BJ (cell line): ENCODE measurements at regions not wholly inside any gene's neighbourhood (a gene's known extent, or its start where the extent isn't known, plus 50 kb on each side); places are given as distances from the start of the nearest gene placed in this dataset.

Experiments used
- CTCF ChIA-PET: fragments of 350-600 bp; formaldehyde crosslinking; extraction: SDS; loops from one replicate; lab custom pipeline; 2021; ENCODE audit warnings: antibody characterized with exemption, inconsistent platforms; lab: Yijun Ruan, JAX
- POLR2A ChIA-PET: fragments of 300-600 bp; sonication (Branson Sonifier 250); formaldehyde crosslinking; extraction: SDS; loops from one replicate; lab custom pipeline; 2021; ENCODE audit warnings: antibody characterized with exemption; lab: Charles Lee
- DNase-seq: peaks from one replicate; pipeline ENCODE4 v3.0.0-alpha.2; 2011; ENCODE audit warnings: low read depth
- H3K27me3 ChIP-seq: 2 replicates; pipeline ENCODE4 v1.6.0; 2011; ENCODE audit warnings: low read length; ENCODE audit not compliant: control insufficient read depth, insufficient read depth
- H3K36me3 ChIP-seq: 2 replicates; pipeline ENCODE4 v1.5.1; 2011; ENCODE audit warnings: low read length; ENCODE audit not compliant: control insufficient read depth, insufficient read depth
- H3K4me3 ChIP-seq: 2 replicates; pipeline ENCODE4 v1.5.1; 2011; ENCODE audit warnings: low read depth, mild to moderate bottlenecking, control low read depth, low read length
- TF ChIP-seq, protein P1 (sequence below): IDR thresholded peaks from 2 replicates; pipeline ENCODE4 v1.5.1; 2011; ENCODE audit warnings: low read depth, mild to moderate bottlenecking, control low read depth, inconsistent platforms, low read length, moderate library complexity; ENCODE audit not compliant: insufficient read depth

GRCh38 chr17:71118039-71118438 lies 948.7 kb downstream of the KCNJ2 start:
- TF ChIP-seq, protein P1, sequence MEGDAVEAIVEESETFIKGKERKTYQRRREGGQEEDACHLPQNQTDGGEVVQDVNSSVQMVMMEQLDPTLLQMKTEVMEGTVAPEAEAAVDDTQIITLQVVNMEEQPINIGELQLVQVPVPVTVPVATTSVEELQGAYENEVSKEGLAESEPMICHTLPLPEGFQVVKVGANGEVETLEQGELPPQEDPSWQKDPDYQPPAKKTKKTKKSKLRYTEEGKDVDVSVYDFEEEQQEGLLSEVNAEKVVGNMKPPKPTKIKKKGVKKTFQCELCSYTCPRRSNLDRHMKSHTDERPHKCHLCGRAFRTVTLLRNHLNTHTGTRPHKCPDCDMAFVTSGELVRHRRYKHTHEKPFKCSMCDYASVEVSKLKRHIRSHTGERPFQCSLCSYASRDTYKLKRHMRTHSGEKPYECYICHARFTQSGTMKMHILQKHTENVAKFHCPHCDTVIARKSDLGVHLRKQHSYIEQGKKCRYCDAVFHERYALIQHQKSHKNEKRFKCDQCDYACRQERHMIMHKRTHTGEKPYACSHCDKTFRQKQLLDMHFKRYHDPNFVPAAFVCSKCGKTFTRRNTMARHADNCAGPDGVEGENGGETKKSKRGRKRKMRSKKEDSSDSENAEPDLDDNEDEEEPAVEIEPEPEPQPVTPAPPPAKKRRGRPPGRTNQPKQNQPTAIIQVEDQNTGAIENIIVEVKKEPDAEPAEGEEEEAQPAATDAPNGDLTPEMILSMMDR: no peak; the same call in 1 of the 2 replicates
- DNase-seq: no peak
- Histone ChIP-seq H3K4me3 (no peak overlapping the region), H3K36me3 (no peaks in the 10 kb centered on the region), H3K27me3 (no peaks in the 10 kb centered on the region)
- ChIA-PET CTCF (interaction anchor here (1.4 kb wide), 1 partner anchor 343 kb away, joined by 3 read pairs; no protein-coding TSS in a partner anchor), POLR2A (no interaction called here)

DNA sequence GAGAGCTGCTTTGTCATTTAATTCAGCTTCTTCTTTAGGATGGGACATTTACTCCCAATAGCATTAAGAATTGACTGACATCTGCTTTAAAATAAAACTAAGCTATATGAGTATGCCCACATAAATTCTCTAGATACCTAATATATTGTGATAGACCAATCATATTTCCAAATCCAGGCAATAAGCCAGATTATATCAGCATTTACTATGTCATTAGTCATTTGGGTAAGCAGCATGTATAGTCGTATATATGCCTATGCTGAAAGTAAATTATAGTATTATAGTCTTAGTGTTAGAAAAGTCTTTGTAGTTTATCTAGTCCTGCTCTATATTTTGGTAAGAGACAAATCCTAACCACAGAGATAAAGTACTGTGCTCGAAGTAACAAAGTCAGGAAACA lies 958.1 kb downstream of the KCNJ2 start:
- ChIA-PET CTCF (no interaction called here), POLR2A (no interaction called here)
- TF ChIP-seq, protein P1: no peak

DNA sequence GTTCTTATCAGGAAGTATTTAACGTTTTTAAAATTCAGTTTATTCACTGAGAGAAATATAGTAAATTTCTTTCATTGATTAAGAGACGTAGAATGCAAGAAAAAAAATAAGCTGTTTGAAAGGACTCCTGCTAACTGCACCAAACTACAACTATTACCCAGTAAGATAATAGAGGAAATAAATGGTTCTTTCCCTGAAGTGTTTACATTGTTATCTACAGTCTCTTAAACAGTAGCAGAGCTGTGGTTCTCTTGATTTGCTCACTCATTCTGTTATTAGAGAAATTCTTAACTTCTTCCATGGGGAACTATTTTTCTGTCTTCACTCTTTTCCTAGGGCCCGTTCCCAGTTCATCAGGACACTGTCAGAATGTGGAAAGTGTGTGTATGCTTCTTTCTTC lies 973.0 kb downstream of the KCNJ2 start:
- ChIA-PET CTCF (no interaction called here), POLR2A (no interaction called here)
- Histone ChIP-seq H3K4me3 (no peak overlapping the region), H3K36me3 (no peaks in the 10 kb centered on the region), H3K27me3 (no peaks in the 10 kb centered on the region)
- DNase-seq: no peak
- TF ChIP-seq, protein P1: no peak

More for the DNA sequence above, 958.1 kb downstream of the KCNJ2 start:
- Histone ChIP-seq H3K36me3 (no peaks in the 10 kb centered on the region), H3K4me3 (no peak overlapping the region), H3K27me3 (no peaks in the 10 kb centered on the region)
- no peak for DNase-seq

- Histone ChIP-seq H3K27me3 (no peaks in the 10 kb centered on the region), H3K4me3 (no peak overlapping the region), H3K36me3 (no peaks in the 10 kb centered on the region)
- ChIA-PET POLR2A (no interaction called here), CTCF (no interaction called here)
- DNase-seq: no peak
- TF ChIP-seq, protein P1: no peak
Measured at GRCh38 chr17:71145486-71145885, 975.3 kb upstream of the SOX9 start.

GRCh38 chr17:71147906-71148305 lies 972.9 kb upstream of the SOX9 start:
- TF ChIP-seq, protein P1: no peak
- ChIA-PET CTCF (interaction anchor here (0.7 kb wide), 1 partner anchor 15 kb away, joined by 3 read pairs; no protein-coding TSS in a partner anchor), POLR2A (no interaction called here)
- no peak for DNase-seq
- H3K4me3 ChIP-seq: no peak overlapping the region
- H3K27me3 ChIP-seq: no peaks in the 10 kb centered on the region
- H3K36me3 ChIP-seq: no peaks in the 10 kb centered on the region
